PC-3 (cell line): ENCODE measurements at regions not wholly inside any gene's neighbourhood (a gene's known extent, or its start where the extent isn't known, plus 50 kb on each side); places are given as distances from the start of the nearest gene placed in this dataset.

ENCODE experiments used
- ATAC-seq: fragments of 200-7000 bp; cut with Tn5 transposase; 2 replicates; pipeline ENCODE4 v1.9.1; 2020; ENCODE audit warnings: mild to moderate bottlenecking, moderate library complexity
- BruUV-seq: library from RNA; stranded (reverse); fragments of 400-500 nt; replicated peaks from 2 replicates; lab custom pipeline; 2021; lab: Mats Ljungman, UMichigan
- CTCF ChIA-PET: fragments of 300-600 bp; sonication (Branson Sonifier 250); formaldehyde crosslinking; loops from one replicate; lab custom pipeline; 2022; ENCODE audit warnings: antibody characterized with exemption; lab: Charles Lee
- POLR2A ChIA-PET: fragments of 300-600 bp; sonication (Branson Sonifier 250); formaldehyde crosslinking; loops from one replicate; lab custom pipeline; 2022; ENCODE audit warnings: antibody characterized with exemption; ENCODE audit not compliant: unreplicated experiment; lab: Charles Lee
- DNase-seq: peaks from one replicate; pipeline ENCODE4 v3.0.0-alpha.2; 2015
- H2AFZ ChIP-seq: fragments of 300-600 bp; sonication (generic); 2 replicates; pipeline ENCODE4 v1.6.0; 2016; ENCODE audit warnings: antibody characterized with exemption, low read length
- H3F3A ChIP-seq: fragments of 300-600 bp; sonication (generic); one replicate; pipeline ENCODE4 v1.6.0; 2017; ENCODE audit warnings: antibody characterized with exemption, low read length, control low read depth, mild to moderate bottlenecking; ENCODE audit not compliant: unreplicated experiment
- H3K27ac ChIP-seq: fragments of 300-600 bp; sonication (generic); 2 replicates; pipeline ENCODE4 v1.5.1; 2016; ENCODE audit warnings: mild to moderate bottlenecking, low read length
- H3K27me3 ChIP-seq: fragments of 300-600 bp; sonication (generic); 2 replicates; pipeline ENCODE4 v1.6.1; 2016; ENCODE audit warnings: low read length, mixed read lengths
- H3K36me3 ChIP-seq: fragments of 300-600 bp; sonication (generic); 2 replicates; pipeline ENCODE4 v1.6.1; 2016; ENCODE audit warnings: low read depth, mixed run types, low read length, mixed read lengths
- H3K4me1 ChIP-seq: fragments of 300-600 bp; sonication (generic); 2 replicates; pipeline ENCODE4 v1.5.1; 2016; ENCODE audit warnings: low read length; ENCODE audit not compliant: insufficient read depth
- H3K4me2 ChIP-seq: fragments of 300-600 bp; sonication (generic); 2 replicates; pipeline ENCODE4 v1.6.0; 2016; ENCODE audit warnings: low read length
- H3K4me3 ChIP-seq: fragments of 300-600 bp; sonication (generic); 2 replicates; pipeline ENCODE4 v1.5.1; 2016; ENCODE audit warnings: mild to moderate bottlenecking, low read length, mixed read lengths
- H3K79me2 ChIP-seq: fragments of 300-600 bp; sonication (generic); 2 replicates; pipeline ENCODE4 v1.6.1; 2017; ENCODE audit warnings: low read length, mixed read lengths
- H3K9ac ChIP-seq: fragments of 300-600 bp; sonication (generic); 2 replicates; pipeline ENCODE4 v1.6.0; 2016; ENCODE audit warnings: mild to moderate bottlenecking, low read length
- H3K9me2 ChIP-seq: fragments of 300-600 bp; sonication (generic); replicated peaks from 2 replicates; pipeline ENCODE4 v1.6.1; 2016; ENCODE audit warnings: mixed run types, low read length, mixed read lengths
- H3K9me3 ChIP-seq: fragments of 300-600 bp; sonication (generic); 2 replicates; pipeline ENCODE4 v1.6.1; 2016; ENCODE audit warnings: low read length, mixed read lengths
- H4K20me1 ChIP-seq: fragments of 300-600 bp; sonication (generic); 2 replicates; pipeline ENCODE4 v1.6.1; 2016; ENCODE audit warnings: low read length, mixed read lengths
- CTCF ChIP-seq: fragments of 300-600 bp; sonication (generic); conservative IDR thresholded peaks from 2 replicates; pipeline ENCODE4 v1.5.1; 2017; ENCODE audit warnings: antibody characterized with exemption, low read depth, mild to moderate bottlenecking, low read length
- EZH2 ChIP-seq: fragments of 300-600 bp; sonication (generic); IDR thresholded peaks from one replicate; pipeline ENCODE4 v1.6.1; 2017; ENCODE audit warnings: antibody characterized with exemption, mild to moderate bottlenecking, low read length; ENCODE audit not compliant: unreplicated experiment
- EZH2phosphoT487 ChIP-seq: fragments of 300-600 bp; sonication (generic); IDR thresholded peaks from 2 replicates; pipeline ENCODE4 v1.6.1; 2018; ENCODE audit warnings: mild to moderate bottlenecking, antibody characterized with exemption, low read length, borderline replicate concordance
- intact Hi-C: fragments of 100-400 bp; cut with micrococcal nuclease; formaldehyde crosslinking; loops from 2 replicates; pipeline ENCODE4 v1.9.0; 2023

GRCh38 chr7:12815871-12816270 is 128.4 kb downstream of the ARL4A start:
- no peaks in the 10 kb centered on the region for H3F3A ChIP-seq
- H3K9ac ChIP-seq: no peak overlapping the region
- TF ChIP-seq EZH2 (no peak), EZH2phosphoT487 (no peak), CTCF (no peak)
- H3K4me3 ChIP-seq: no peak overlapping the region
- DNase-seq (no peak), ATAC-seq (no peak)
- POLR2A ChIA-PET: no interaction called here
- peaks cover 14% of the 10 kb centered on the region for H3K4me1 ChIP-seq
- CTCF ChIA-PET: no interaction called here
- no peaks in the 10 kb centered on the region for H3K36me3 ChIP-seq
- H3K79me2 ChIP-seq: no peaks in the 10 kb centered on the region
- H2AFZ ChIP-seq: no peak overlapping the region
- H3K9me2 ChIP-seq: no peaks in the 10 kb centered on the region
- no TSS peak for BruUV-seq
- no peaks in the 10 kb centered on the region for H3K9me3 ChIP-seq
- H4K20me1 ChIP-seq: no peaks in the 10 kb centered on the region
- no peak overlapping the region for H3K27ac ChIP-seq
- no peak overlapping the region for H3K4me2 ChIP-seq
- H3K27me3 ChIP-seq: no peaks in the 10 kb centered on the region
- intact Hi-C loops: no loop called here

DNA sequence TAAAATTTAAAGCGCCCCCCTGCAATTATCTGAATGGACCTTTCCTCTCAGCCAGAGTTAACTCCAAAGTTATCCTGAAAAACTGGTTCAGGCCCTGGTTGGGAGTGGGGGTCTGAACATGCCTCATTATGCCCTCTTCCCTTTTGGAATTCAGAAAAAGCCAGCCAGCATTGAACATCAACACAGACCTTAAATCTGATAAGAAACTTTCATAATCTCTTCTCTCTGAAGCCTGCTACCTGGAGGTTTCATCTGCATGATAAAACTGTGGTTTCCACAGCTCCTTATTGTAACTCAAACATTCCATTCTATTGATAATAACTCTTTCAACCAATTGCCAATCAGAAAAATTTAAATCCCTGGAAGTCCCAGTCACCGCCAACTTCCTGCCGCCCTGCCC is 133.3 kb downstream of the ARL4A start:
- Histone ChIP-seq H2AFZ (no peak overlapping the region), H3F3A (no peaks in the 10 kb centered on the region), H3K9me2 (no peaks in the 10 kb centered on the region), H3K36me3 (no peaks in the 10 kb centered on the region), H3K27ac (no peak overlapping the region), H3K9ac (no peak overlapping the region), H3K4me1 (no peaks in the 10 kb centered on the region), H4K20me1 (no peaks in the 10 kb centered on the region), H3K79me2 (no peaks in the 10 kb centered on the region), H3K4me3 (no peak overlapping the region), H3K4me2 (no peak overlapping the region), H3K27me3 (no peaks in the 10 kb centered on the region), H3K9me3 (no peaks in the 10 kb centered on the region)
- POLR2A ChIA-PET: no interaction called here
- no peak for TF ChIP-seq EZH2
- TF ChIP-seq CTCF: no peak
- TF ChIP-seq EZH2phosphoT487: no peak
- DNase-seq (no peak), ATAC-seq (no peak)
- CTCF ChIA-PET: no interaction called here
- no TSS peak for BruUV-seq
- intact Hi-C loops: loop anchor here (10.0 kb wide), 1 partner anchor 444 kb away; no protein-coding TSS in a partner anchor

DNA sequence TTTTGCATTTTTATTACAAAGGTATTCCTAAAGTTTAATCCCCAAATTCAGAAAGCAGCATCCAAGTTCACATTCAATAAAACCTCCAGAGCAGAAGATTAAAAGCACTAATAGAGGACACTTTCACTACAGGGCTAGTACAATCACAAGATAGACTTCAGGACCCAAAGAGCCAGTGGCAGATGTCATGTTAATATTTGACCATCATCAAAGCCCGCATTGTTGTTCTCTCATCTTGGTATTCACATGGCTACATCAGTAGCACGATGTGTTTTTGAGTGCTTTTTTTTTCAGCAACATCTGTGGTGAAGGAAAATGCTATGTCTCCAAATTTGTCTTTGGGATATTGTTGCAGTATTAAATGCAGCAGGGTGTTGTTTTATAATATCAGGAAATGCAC is 134.3 kb downstream of the ARL4A start:
- CTCF ChIA-PET: no interaction called here

More for the DNA sequence above, 134.3 kb downstream of the ARL4A start:
- no peaks in the 10 kb centered on the region for H3K9me2 ChIP-seq
- H3K36me3 ChIP-seq: no peaks in the 10 kb centered on the region
- no peak overlapping the region for H3K9ac ChIP-seq
- no peak overlapping the region for H3K27ac ChIP-seq
- intact Hi-C loops: loop anchor here (10.0 kb wide), 1 partner anchor 443 kb away; no protein-coding TSS in a partner anchor
- POLR2A ChIA-PET: no interaction called here
- no peak overlapping the region for H3K4me3 ChIP-seq
- no TSS peak for BruUV-seq
- peaks cover 3% of the 10 kb centered on the region; the same call in 1 of the 2 replicates for H3K4me1 ChIP-seq
- ATAC-seq (no peak), DNase-seq (no peak)
- no peak overlapping the region for H2AFZ ChIP-seq
- no peak overlapping the region for H3K4me2 ChIP-seq
- H4K20me1 ChIP-seq: no peaks in the 10 kb centered on the region
- no peaks in the 10 kb centered on the region for H3K79me2 ChIP-seq
- H3K27me3 ChIP-seq: no peaks in the 10 kb centered on the region
- TF ChIP-seq EZH2phosphoT487 (no peak), EZH2 (no peak)
- H3K9me3 ChIP-seq: no peaks in the 10 kb centered on the region
- H3F3A ChIP-seq: no peaks in the 10 kb centered on the region
